Panc1 (cell line): ENCODE measurements at regions not wholly inside any gene's neighbourhood (a gene's known extent, or its start where the extent isn't known, plus 50 kb on each side); places are given as distances from the start of the nearest gene placed in this dataset.

ENCODE experiments used
- ATAC-seq: fragments of 200-7000 bp; cut with Tn5 transposase; 2 replicates; pipeline ENCODE4 v1.9.1; 2020; ENCODE audit warnings: mild to moderate bottlenecking, moderate library complexity
- BruUV-seq: library from RNA; stranded (reverse); fragments of 400-500 nt; replicated peaks from 2 replicates; lab custom pipeline; 2021; lab: Mats Ljungman, UMichigan
- CTCF ChIA-PET: fragments of 300-600 bp; sonication (Branson Sonifier 250); formaldehyde crosslinking; loops from one replicate; lab custom pipeline; 2022; ENCODE audit warnings: antibody characterized with exemption; lab: Charles Lee
- POLR2A ChIA-PET: fragments of 300-600 bp; sonication (Branson Sonifier 250); formaldehyde crosslinking; loops from one replicate; lab custom pipeline; 2022; ENCODE audit warnings: antibody characterized with exemption; lab: Charles Lee
- DNase-seq: peaks from one replicate; pipeline ENCODE4 v3.0.0-alpha.2; 2010; ENCODE audit warnings: low read depth, low spot score
- H3K27ac ChIP-seq: 2 replicates; pipeline ENCODE4 v1.5.1; 2011; ENCODE audit warnings: mild to moderate bottlenecking, low read length, inconsistent platforms
- H3K27me3 ChIP-seq: fragments of 200-500 bp; sonication (Bioruptor generic); 2 replicates; pipeline ENCODE4 v1.6.0; 2014; ENCODE audit warnings: low read length, inconsistent platforms; ENCODE audit not compliant: control insufficient read depth, insufficient read depth
- H3K36me3 ChIP-seq: fragments of 200-500 bp; sonication (Bioruptor generic); 2 replicates; pipeline ENCODE4 v1.5.1; 2014; ENCODE audit warnings: inconsistent platforms, mild to moderate bottlenecking, low read length, moderate library complexity; ENCODE audit not compliant: control insufficient read depth, insufficient read depth
- H3K4me1 ChIP-seq: 2 replicates; pipeline ENCODE4 v1.5.1; 2011; ENCODE audit warnings: inconsistent platforms, mild to moderate bottlenecking, low read length, moderate library complexity; ENCODE audit not compliant: control insufficient read depth, insufficient read depth
- H3K4me3 ChIP-seq, 2 experiments: 2 replicates each; pipeline ENCODE4 v1.5.1; 2011 to 2012; ENCODE audit warnings: low read depth in 2 of 2, low read length in 2 of 2, mild to moderate bottlenecking in 2 of 2, inconsistent platforms in 1 of 2, moderate library complexity in 1 of 2
- H3K9me3 ChIP-seq: fragments of 200-500 bp; sonication (Bioruptor generic); 2 replicates; pipeline ENCODE4 v1.5.1; 2014; ENCODE audit warnings: low read depth, mild to moderate bottlenecking, inconsistent platforms, low read length, moderate library complexity; ENCODE audit not compliant: control insufficient read depth, insufficient read depth
- POLR2AphosphoS5 ChIP-seq: IDR thresholded peaks from 2 replicates; pipeline ENCODE4 v1.6.1; 2012; ENCODE audit warnings: mild to moderate bottlenecking, low read depth, low read length, moderate library complexity
- SIN3A ChIP-seq: IDR thresholded peaks from 2 replicates; pipeline ENCODE4 v1.6.1; 2012; ENCODE audit warnings: low read depth, mild to moderate bottlenecking, low read length, moderate library complexity, borderline replicate concordance; ENCODE audit not compliant: insufficient read depth
- TCF7L2 ChIP-seq: IDR thresholded peaks from 2 replicates; pipeline ENCODE4 v1.6.1; 2011; ENCODE audit warnings: mild to moderate bottlenecking, low read depth, low read length, inconsistent platforms
- in situ Hi-C: cut with HindIII; loops from 2 replicates; pipeline ENCODE4 v1.10.0; 2016; ENCODE audit warnings: low sequenced_read_pairs, low pct_unique_long_range_greater_than_20kb
- intact Hi-C: fragments of 100-400 bp; cut with micrococcal nuclease; formaldehyde crosslinking; loops from one replicate; pipeline ENCODE4 v1.10.0; 2022; ENCODE audit not compliant: unreplicated experiment
- TF ChIP-seq, protein P1 (sequence below), 2 experiments: IDR thresholded peaks; 2 replicates each; pipeline ENCODE4 v1.6.1; 2011 to 2012; ENCODE audit warnings: low read depth in 2 of 2, control low read depth in 1 of 2, low read length in 1 of 2, mild to moderate bottlenecking in 1 of 2, moderate library complexity in 1 of 2; ENCODE audit not compliant: insufficient read depth in 1 of 2
- TF ChIP-seq, protein P2 (sequence below): fragments of 450-650 bp; IDR thresholded peaks from 2 replicates; pipeline ENCODE4 v1.5.1; 2017; ENCODE audit warnings: mild to moderate bottlenecking

DNA sequence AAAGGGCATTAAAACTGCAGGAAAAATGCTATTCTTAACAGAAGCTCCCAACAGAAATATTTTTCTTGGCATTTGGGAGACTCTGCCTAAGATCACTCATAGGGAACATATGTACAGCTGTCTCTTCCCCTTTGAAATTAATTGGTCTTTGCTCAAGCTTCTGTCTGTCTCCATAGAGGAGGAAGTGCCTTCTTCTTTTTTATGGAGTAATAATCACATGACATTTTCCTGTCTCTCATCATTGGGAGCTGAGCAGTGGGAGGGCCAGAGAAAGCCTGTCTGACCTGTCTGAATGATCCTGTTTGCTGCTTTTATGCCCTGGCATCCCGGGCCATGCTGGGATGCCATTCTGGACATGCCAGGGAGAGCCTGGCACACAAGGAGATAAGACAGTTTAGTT, 145.6 kb downstream of the AQP4 start:
- no TSS peak for BruUV-seq
- ChIA-PET CTCF (no interaction called here), POLR2A (no interaction called here)
- DNase-seq, result no peak
- no peaks in the 10 kb centered on the region for H3K27me3 ChIP-seq
- intact Hi-C loops, result no loop called here
- in situ Hi-C loops, result no loop called here
- no peaks in the 10 kb centered on the region for H3K9me3 ChIP-seq
- H3K4me1 ChIP-seq, result no peaks in the 10 kb centered on the region
- no peak overlapping the region for H3K27ac ChIP-seq
- H3K4me3 ChIP-seq, result no peak overlapping the region
- no peak for ATAC-seq
- H3K36me3 ChIP-seq, result no peaks in the 10 kb centered on the region
- TF ChIP-seq, protein P1, sequence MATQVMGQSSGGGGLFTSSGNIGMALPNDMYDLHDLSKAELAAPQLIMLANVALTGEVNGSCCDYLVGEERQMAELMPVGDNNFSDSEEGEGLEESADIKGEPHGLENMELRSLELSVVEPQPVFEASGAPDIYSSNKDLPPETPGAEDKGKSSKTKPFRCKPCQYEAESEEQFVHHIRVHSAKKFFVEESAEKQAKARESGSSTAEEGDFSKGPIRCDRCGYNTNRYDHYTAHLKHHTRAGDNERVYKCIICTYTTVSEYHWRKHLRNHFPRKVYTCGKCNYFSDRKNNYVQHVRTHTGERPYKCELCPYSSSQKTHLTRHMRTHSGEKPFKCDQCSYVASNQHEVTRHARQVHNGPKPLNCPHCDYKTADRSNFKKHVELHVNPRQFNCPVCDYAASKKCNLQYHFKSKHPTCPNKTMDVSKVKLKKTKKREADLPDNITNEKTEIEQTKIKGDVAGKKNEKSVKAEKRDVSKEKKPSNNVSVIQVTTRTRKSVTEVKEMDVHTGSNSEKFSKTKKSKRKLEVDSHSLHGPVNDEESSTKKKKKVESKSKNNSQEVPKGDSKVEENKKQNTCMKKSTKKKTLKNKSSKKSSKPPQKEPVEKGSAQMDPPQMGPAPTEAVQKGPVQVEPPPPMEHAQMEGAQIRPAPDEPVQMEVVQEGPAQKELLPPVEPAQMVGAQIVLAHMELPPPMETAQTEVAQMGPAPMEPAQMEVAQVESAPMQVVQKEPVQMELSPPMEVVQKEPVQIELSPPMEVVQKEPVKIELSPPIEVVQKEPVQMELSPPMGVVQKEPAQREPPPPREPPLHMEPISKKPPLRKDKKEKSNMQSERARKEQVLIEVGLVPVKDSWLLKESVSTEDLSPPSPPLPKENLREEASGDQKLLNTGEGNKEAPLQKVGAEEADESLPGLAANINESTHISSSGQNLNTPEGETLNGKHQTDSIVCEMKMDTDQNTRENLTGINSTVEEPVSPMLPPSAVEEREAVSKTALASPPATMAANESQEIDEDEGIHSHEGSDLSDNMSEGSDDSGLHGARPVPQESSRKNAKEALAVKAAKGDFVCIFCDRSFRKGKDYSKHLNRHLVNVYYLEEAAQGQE (IDR thresholded peaks at IDR 0.05; ENCODE audit: insufficient read depth in 1 of 2, low read depth in 2 of 2, low read length in 1 of 2), result no peak
- TF ChIP-seq POLR2AphosphoS5 (no peak), TCF7L2 (no peak), SIN3A (no peak)
- TF ChIP-seq, protein P2, sequence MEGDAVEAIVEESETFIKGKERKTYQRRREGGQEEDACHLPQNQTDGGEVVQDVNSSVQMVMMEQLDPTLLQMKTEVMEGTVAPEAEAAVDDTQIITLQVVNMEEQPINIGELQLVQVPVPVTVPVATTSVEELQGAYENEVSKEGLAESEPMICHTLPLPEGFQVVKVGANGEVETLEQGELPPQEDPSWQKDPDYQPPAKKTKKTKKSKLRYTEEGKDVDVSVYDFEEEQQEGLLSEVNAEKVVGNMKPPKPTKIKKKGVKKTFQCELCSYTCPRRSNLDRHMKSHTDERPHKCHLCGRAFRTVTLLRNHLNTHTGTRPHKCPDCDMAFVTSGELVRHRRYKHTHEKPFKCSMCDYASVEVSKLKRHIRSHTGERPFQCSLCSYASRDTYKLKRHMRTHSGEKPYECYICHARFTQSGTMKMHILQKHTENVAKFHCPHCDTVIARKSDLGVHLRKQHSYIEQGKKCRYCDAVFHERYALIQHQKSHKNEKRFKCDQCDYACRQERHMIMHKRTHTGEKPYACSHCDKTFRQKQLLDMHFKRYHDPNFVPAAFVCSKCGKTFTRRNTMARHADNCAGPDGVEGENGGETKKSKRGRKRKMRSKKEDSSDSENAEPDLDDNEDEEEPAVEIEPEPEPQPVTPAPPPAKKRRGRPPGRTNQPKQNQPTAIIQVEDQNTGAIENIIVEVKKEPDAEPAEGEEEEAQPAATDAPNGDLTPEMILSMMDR, result no peak

DNA sequence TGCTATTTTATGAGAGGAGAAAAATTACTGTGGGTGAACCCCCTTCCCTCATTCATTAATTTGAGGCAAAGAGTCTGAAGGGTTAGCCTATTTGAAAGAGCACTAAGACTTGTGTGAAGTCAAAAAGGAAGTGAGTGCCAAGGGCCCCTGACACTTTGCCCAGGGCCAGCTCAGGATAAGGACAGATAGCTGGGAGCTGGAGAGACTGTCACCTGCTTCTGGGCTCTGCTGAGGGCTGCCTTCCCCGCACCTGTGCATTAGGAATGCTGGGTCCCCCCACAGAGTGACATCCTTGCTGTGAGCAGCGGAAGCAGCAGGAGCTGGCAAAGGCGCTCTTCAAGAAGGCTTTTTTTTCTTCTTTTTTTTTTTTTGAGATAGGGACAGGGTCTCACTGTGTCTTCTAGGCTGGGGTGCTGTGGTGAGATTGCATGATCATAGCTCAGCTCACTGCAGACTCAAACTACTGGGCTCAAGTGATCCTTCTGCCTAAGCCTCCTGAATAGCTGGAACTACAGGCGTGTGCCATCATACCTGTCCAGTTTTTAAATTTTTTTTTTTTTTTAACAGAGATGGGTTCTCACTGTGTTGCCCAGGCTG, 148.3 kb downstream of the AQP4 start:
- BruUV-seq, result no TSS peak
- H3K9me3 ChIP-seq, result no peaks in the 10 kb centered on the region
- POLR2A ChIA-PET, result no interaction called here
- no peaks in the 10 kb centered on the region for H3K4me1 ChIP-seq
- H3K27ac ChIP-seq, result no peak overlapping the region
- in situ Hi-C loops (no loop called here), intact Hi-C loops (no loop called here)
- CTCF ChIA-PET, result interaction anchor here (0.6 to 0.7 kb wide), 2 partner anchors 50 to 96 kb away, joined by 3 to 4 read pairs; no protein-coding TSS in a partner anchor
- no peaks in the 10 kb centered on the region for H3K36me3 ChIP-seq
- ATAC-seq (no peak), DNase-seq (no peak)
- TF ChIP-seq, protein P2, result no peak
- H3K4me3 ChIP-seq, result no peak overlapping the region
- no peaks in the 10 kb centered on the region for H3K27me3 ChIP-seq
